Osteocyte (in vitro differentiated cells): ENCODE measurements at regions not wholly inside any gene's neighbourhood (a gene's known extent, or its start where the extent isn't known, plus 50 kb on each side); places are given as distances from the start of the nearest gene placed in this dataset.

Experiments
- DNase-seq: peaks from one replicate; pipeline ENCODE4 v3.0.0; 2021; ENCODE audit warnings: mixed read lengths; ENCODE audit not compliant: unreplicated experiment; ENCODE audit errors: extremely low spot score
- H3K27ac Mint-ChIP-seq: one replicate; pipeline ENCODE4 v1.8.0; 2021; ENCODE audit warnings: mild to moderate bottlenecking, mixed read lengths; ENCODE audit not compliant: unreplicated experiment
- H3K27me3 Mint-ChIP-seq: one replicate; pipeline ENCODE4 v1.8.0; 2021; ENCODE audit warnings: mixed read lengths; ENCODE audit not compliant: unreplicated experiment
- H3K36me3 Mint-ChIP-seq: one replicate; pipeline ENCODE4 v1.8.0; 2021; ENCODE audit warnings: mixed read lengths; ENCODE audit not compliant: unreplicated experiment
- H3K4me1 Mint-ChIP-seq: one replicate; pipeline ENCODE4 v1.8.0; 2021; ENCODE audit warnings: mixed read lengths; ENCODE audit not compliant: unreplicated experiment
- H3K4me3 Mint-ChIP-seq: one replicate; pipeline ENCODE4 v1.8.0; 2021; ENCODE audit warnings: mild to moderate bottlenecking, moderate library complexity, mixed read lengths; ENCODE audit not compliant: unreplicated experiment
- H3K9me3 Mint-ChIP-seq: one replicate; pipeline ENCODE4 v1.8.0; 2021; ENCODE audit warnings: mixed read lengths; ENCODE audit not compliant: unreplicated experiment
- CTCF ChIP-seq: fragments of 200-600 bp; sonication (generic); IDR thresholded peaks from 2 replicates; pipeline ENCODE4 v1.5.0; 2021; ENCODE audit warnings: antibody characterized with exemption, mild to moderate bottlenecking, moderate library complexity

- H3K27me3 Mint-ChIP-seq, result no peaks in the 10 kb centered on the region
- no peak for TF ChIP-seq CTCF
- no peak overlapping the region for H3K27ac Mint-ChIP-seq
- H3K9me3 Mint-ChIP-seq, result no peaks in the 10 kb centered on the region
- DNase-seq, result no peak
- no peaks in the 10 kb centered on the region for H3K4me1 Mint-ChIP-seq
- H3K4me3 Mint-ChIP-seq, result no peak overlapping the region
- H3K36me3 Mint-ChIP-seq, result no peaks in the 10 kb centered on the region
Measured at GRCh38 chr10:111410740-111411139, 333.9 kb downstream of the ADRA2A start.

GRCh38 chr10:111425459-111425858, 348.6 kb downstream of the ADRA2A start:
- Mint-ChIP-seq H3K4me1 (no peaks in the 10 kb centered on the region), H3K4me3 (no peak overlapping the region), H3K27me3 (no peaks in the 10 kb centered on the region), H3K36me3 (no peaks in the 10 kb centered on the region), H3K27ac (no peak overlapping the region), H3K9me3 (peaks cover 13% of the 10 kb centered on the region)
- TF ChIP-seq CTCF, result no peak
- no peak for DNase-seq

GRCh38 chr10:111429288-111430028, 352.6 kb downstream of the ADRA2A start:
- H3K27ac Mint-ChIP-seq, result no peak overlapping the region
- H3K4me3 Mint-ChIP-seq, result no peak overlapping the region
- H3K4me1 Mint-ChIP-seq, result no peaks in the 10 kb centered on the region
- no peaks in the 10 kb centered on the region for H3K27me3 Mint-ChIP-seq
- H3K9me3 Mint-ChIP-seq, result peaks cover 3% of the 10 kb centered on the region
- TF ChIP-seq CTCF, result no peak
- DNase-seq, result no peak
- H3K36me3 Mint-ChIP-seq, result no peaks in the 10 kb centered on the region

- Mint-ChIP-seq H3K4me1 (no peaks in the 10 kb centered on the region), H3K36me3 (no peaks in the 10 kb centered on the region), H3K9me3 (no peaks in the 10 kb centered on the region), H3K27ac (no peak overlapping the region), H3K4me3 (no peak overlapping the region), H3K27me3 (no peaks in the 10 kb centered on the region)
- no peak for TF ChIP-seq CTCF
- no peak for DNase-seq
Measured at GRCh38 chr10:111430070-111430469, 353.2 kb downstream of the ADRA2A start.

- no peak overlapping the region for H3K4me3 Mint-ChIP-seq
- H3K9me3 Mint-ChIP-seq, result peaks cover 3% of the 10 kb centered on the region
- DNase-seq, result no peak
- no peaks in the 10 kb centered on the region for H3K36me3 Mint-ChIP-seq
- H3K4me1 Mint-ChIP-seq, result no peaks in the 10 kb centered on the region
- no peaks in the 10 kb centered on the region for H3K27me3 Mint-ChIP-seq
- H3K27ac Mint-ChIP-seq, result no peak overlapping the region
- no peak for TF ChIP-seq CTCF
Measured at GRCh38 chr10:111432588-111432987, 355.8 kb downstream of the ADRA2A start.
